ENCODE measurements at regions not wholly inside any gene's neighbourhood (a gene's known extent, or its start where the extent isn't known, plus 50 kb on each side); places are given as distances from the start of the nearest gene placed in this dataset.

- TF ChIP-seq ZNF513 (CRISPR knock-in tag; conservative IDR thresholded peaks at IDR 0.05) = no peak
- TF ChIP-seq, protein P1, sequence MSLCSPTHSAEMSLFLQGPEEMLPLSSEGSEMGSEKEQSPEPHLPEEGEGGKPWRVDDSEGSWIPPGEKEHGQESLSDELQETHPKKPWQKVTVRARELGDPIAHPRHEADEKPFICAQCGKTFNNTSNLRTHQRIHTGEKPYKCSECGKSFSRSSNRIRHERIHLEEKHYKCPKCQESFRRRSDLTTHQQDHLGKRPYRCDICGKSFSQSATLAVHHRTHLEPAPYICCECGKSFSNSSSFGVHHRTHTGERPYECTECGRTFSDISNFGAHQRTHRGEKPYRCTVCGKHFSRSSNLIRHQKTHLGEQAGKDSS (CRISPR knock-in tag; IDR thresholded peaks at IDR 0.05; ENCODE audit: borderline replicate concordance, low read depth) = no peak
- TF ChIP-seq, protein P2, sequence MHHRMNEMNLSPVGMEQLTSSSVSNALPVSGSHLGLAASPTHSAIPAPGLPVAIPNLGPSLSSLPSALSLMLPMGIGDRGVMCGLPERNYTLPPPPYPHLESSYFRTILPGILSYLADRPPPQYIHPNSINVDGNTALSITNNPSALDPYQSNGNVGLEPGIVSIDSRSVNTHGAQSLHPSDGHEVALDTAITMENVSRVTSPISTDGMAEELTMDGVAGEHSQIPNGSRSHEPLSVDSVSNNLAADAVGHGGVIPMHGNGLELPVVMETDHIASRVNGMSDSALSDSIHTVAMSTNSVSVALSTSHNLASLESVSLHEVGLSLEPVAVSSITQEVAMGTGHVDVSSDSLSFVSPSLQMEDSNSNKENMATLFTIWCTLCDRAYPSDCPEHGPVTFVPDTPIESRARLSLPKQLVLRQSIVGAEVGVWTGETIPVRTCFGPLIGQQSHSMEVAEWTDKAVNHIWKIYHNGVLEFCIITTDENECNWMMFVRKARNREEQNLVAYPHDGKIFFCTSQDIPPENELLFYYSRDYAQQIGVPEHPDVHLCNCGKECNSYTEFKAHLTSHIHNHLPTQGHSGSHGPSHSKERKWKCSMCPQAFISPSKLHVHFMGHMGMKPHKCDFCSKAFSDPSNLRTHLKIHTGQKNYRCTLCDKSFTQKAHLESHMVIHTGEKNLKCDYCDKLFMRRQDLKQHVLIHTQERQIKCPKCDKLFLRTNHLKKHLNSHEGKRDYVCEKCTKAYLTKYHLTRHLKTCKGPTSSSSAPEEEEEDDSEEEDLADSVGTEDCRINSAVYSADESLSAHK (CRISPR knock-in tag; IDR thresholded peaks at IDR 0.05; ENCODE audit: borderline replicate concordance) = no peak
- TF ChIP-seq ZNF570 (CRISPR knock-in tag; IDR thresholded peaks at IDR 0.05; ENCODE audit: borderline replicate concordance) = no peak
- TF ChIP-seq, protein P3, sequence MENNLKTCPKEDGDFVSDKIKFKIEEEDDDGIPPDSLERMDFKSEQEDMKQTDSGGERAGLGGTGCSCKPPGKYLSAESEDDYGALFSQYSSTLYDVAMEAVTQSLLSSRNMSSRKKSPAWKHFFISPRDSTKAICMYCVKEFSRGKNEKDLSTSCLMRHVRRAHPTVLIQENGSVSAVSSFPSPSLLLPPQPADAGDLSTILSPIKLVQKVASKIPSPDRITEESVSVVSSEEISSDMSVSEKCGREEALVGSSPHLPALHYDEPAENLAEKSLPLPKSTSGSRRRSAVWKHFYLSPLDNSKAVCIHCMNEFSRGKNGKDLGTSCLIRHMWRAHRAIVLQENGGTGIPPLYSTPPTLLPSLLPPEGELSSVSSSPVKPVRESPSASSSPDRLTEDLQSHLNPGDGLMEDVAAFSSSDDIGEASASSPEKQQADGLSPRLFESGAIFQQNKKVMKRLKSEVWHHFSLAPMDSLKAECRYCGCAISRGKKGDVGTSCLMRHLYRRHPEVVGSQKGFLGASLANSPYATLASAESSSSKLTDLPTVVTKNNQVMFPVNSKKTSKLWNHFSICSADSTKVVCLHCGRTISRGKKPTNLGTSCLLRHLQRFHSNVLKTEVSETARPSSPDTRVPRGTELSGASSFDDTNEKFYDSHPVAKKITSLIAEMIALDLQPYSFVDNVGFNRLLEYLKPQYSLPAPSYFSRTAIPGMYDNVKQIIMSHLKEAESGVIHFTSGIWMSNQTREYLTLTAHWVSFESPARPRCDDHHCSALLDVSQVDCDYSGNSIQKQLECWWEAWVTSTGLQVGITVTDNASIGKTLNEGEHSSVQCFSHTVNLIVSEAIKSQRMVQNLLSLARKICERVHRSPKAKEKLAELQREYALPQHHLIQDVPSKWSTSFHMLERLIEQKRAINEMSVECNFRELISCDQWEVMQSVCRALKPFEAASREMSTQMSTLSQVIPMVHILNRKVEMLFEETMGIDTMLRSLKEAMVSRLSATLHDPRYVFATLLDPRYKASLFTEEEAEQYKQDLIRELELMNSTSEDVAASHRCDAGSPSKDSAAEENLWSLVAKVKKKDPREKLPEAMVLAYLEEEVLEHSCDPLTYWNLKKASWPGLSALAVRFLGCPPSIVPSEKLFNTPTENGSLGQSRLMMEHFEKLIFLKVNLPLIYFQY (CRISPR knock-in tag; IDR thresholded peaks at IDR 0.05; ENCODE audit: borderline replicate concordance) = no peak
- no peak for TF ChIP-seq MXD4 (CRISPR knock-in tag; IDR thresholded peaks at IDR 0.05)
- no peak for TF ChIP-seq SRSF9 (IDR thresholded peaks at IDR 0.05; ENCODE audit: borderline replicate concordance, insufficient read depth, low read depth, low read length, poor library complexity, severe bottlenecking)
Observed at GRCh38 chr5:165894916-165895315, 2389.5 kb downstream of the MAT2B start (continued).
